CD14-positive monocyte (primary cell): ENCODE measurements at regions not wholly inside any gene's neighbourhood (a gene's known extent, or its start where the extent isn't known, plus 50 kb on each side); places are given as distances from the start of the nearest gene placed in this dataset.

Source experiments
- DNase-seq, 3 donors: peaks; one replicate each; pipeline ENCODE4 v3.0.0-alpha.2; 2011 to 2022
- H2AFZ ChIP-seq: 2 replicates; pipeline ENCODE4 v1.6.0; 2012; ENCODE audit warnings: mild to moderate bottlenecking, low read depth, low read length, inconsistent platforms; ENCODE audit not compliant: insufficient read depth, poor library complexity, severe bottlenecking
- H3K27ac ChIP-seq, 2 donors: 1 replicate in 1 of 2; 2 replicates in 1 of 2; pipeline ENCODE4 v1.5.1; 2012 to 2013; ENCODE audit warnings: low read length in 2 of 2, control low read depth in 1 of 2, inconsistent platforms in 1 of 2, low read depth in 1 of 2, mild to moderate bottlenecking in 1 of 2
- H3K27me3 ChIP-seq, 2 donors: one replicate each; pipeline versions ENCODE4 v1.6.0 to v1.6.1; 2011 to 2013; ENCODE audit warnings: low read length in 2 of 2; ENCODE audit not compliant: control insufficient read depth in 2 of 2, insufficient read depth in 2 of 2
- H3K36me3 ChIP-seq, 2 donors: replicated peaks in 1 of 2; 1 replicate in 1 of 2; 2 replicates in 1 of 2; pipeline versions ENCODE4 v1.5.1 to v1.6.1; 2012 to 2013; ENCODE audit warnings: low read length in 2 of 2, control low read depth in 1 of 2, inconsistent platforms in 1 of 2, mild to moderate bottlenecking in 1 of 2; ENCODE audit not compliant: insufficient read depth in 2 of 2, control insufficient read depth in 1 of 2
- H3K4me1 ChIP-seq, 2 donors: 1 replicate in 1 of 2; 2 replicates in 1 of 2; pipeline versions ENCODE4 v1.5.1 to v1.6.1; 2012 to 2013; ENCODE audit warnings: low read length in 2 of 2, control low read depth in 1 of 2, inconsistent platforms in 1 of 2, mild to moderate bottlenecking in 1 of 2, moderate library complexity in 1 of 2; ENCODE audit not compliant: insufficient read depth in 2 of 2, control insufficient read depth in 1 of 2
- H3K4me2 ChIP-seq: replicated peaks from 2 replicates; pipeline ENCODE3; 2012; ENCODE audit warnings: low read length, moderate library complexity, mild to moderate bottlenecking; ENCODE audit not compliant: poor library complexity, severe bottlenecking; ENCODE audit errors: extremely low read depth
- H3K4me3 ChIP-seq, 3 experiments: fragments of 200-600 bp in 1 of 3; sonication (generic) in 1 of 3; replicated peaks in 1 of 3; 1 replicate in 2 of 3; 2 replicates in 1 of 3; pipeline ENCODE4 v1.5.1; 2011 to 2013; ENCODE audit warnings: low read length in 3 of 3, mild to moderate bottlenecking in 3 of 3, control low read depth in 2 of 3, low read depth in 2 of 3, inconsistent platforms in 1 of 3, moderate library complexity in 1 of 3
- H3K79me2 ChIP-seq: 2 replicates; pipeline ENCODE4 v1.6.0; 2012; ENCODE audit warnings: mild to moderate bottlenecking, control low read depth, inconsistent platforms, low read length, moderate library complexity; ENCODE audit not compliant: insufficient read depth
- H3K9ac ChIP-seq: 2 replicates; pipeline ENCODE4 v1.6.0; 2017; ENCODE audit warnings: low read length, mild to moderate bottlenecking; ENCODE audit not compliant: insufficient read depth, poor library complexity, severe bottlenecking
- H3K9me3 ChIP-seq, 2 donors: replicated peaks in 1 of 2; 1 replicate in 1 of 2; 2 replicates in 1 of 2; pipeline versions ENCODE4 v1.5.1 to v1.6.1; 2012 to 2013; ENCODE audit warnings: low read length in 2 of 2, control low read depth in 1 of 2; ENCODE audit not compliant: control insufficient read depth in 1 of 2, insufficient read depth in 1 of 2
- H4K20me1 ChIP-seq: 2 replicates; pipeline ENCODE4 v1.6.0; 2012; ENCODE audit warnings: mild to moderate bottlenecking, low read length, control low read depth, moderate library complexity; ENCODE audit not compliant: insufficient read depth
- H3K27ac Mint-ChIP-seq, 7 donors: one replicate each; pipeline ENCODE4 v1.8.0; 2020; ENCODE audit warnings: mild to moderate bottlenecking in 7 of 7, mixed read lengths in 7 of 7, moderate library complexity in 6 of 7, inconsistent platforms in 2 of 7
- H3K27me3 Mint-ChIP-seq, 3 donors: one replicate each; pipeline ENCODE4 v1.8.0; 2021 to 2022; ENCODE audit warnings: low read depth in 3 of 3, mild to moderate bottlenecking in 3 of 3, mixed read lengths in 3 of 3, moderate library complexity in 3 of 3, inconsistent platforms in 1 of 3
- H3K36me3 Mint-ChIP-seq, 2 donors: one replicate each; pipeline ENCODE4 v1.8.0; 2020; ENCODE audit warnings: mixed read lengths in 2 of 2, inconsistent platforms in 1 of 2, mild to moderate bottlenecking in 1 of 2
- H3K4me1 Mint-ChIP-seq: one replicate; pipeline ENCODE4 v1.8.0; 2020; ENCODE audit warnings: mild to moderate bottlenecking, mixed read lengths
- H3K4me3 Mint-ChIP-seq, 2 donors: one replicate each; pipeline ENCODE4 v1.8.0; 2020; ENCODE audit warnings: mild to moderate bottlenecking in 2 of 2, mixed read lengths in 2 of 2, moderate library complexity in 1 of 2
- H3K9me3 Mint-ChIP-seq, 7 donors: one replicate each; pipeline ENCODE4 v1.8.0; 2020 to 2022; ENCODE audit warnings: mixed read lengths in 7 of 7, mild to moderate bottlenecking in 6 of 7, moderate library complexity in 6 of 7, inconsistent platforms in 2 of 7
- WGBS: methylation state at CpG from one replicate; pipeline ENCODE4 v1.1.5; 2013; ENCODE audit warnings: missing lambda C conversion rate; ENCODE audit not compliant: insufficient coverage; 5-methylcytosine and 5-hydroxymethylcytosine counted together
- intact Hi-C, 2 donors: fragments of 100-400 bp; cut with micrococcal nuclease; formaldehyde crosslinking; loops; one replicate each; pipeline versions ENCODE4 v1.15.0 to v1.15.1; 2023
- TF ChIP-seq, protein P1 (sequence below): fragments of 200-600 bp; IDR thresholded peaks from one replicate; pipeline ENCODE4 v1.8.0; 2022; ENCODE audit warnings: antibody characterized with exemption, mild to moderate bottlenecking

DNA sequence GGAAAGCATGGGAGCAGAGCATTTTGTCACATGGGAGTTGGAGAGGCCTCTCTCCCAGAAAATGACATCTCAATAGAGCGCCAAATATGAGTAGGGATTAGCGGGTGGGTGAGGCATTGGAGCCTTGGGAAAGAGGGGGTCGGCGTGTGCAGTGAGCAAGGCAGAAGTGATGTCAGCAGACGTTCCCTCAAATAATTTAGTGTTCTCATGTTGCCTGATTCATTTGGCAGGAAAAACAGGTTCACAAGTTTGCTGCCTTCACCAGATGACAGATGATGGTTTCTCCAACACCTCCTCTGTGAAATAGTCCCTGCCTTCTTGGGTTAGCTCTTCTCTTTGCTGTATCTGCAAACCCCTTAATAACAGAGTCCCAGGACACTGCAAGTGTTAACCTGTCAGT lies 118.5 kb upstream of the ARHGAP20 start:
- peaks cover 0 to 4% (median 2%) of the 10 kb centered on the region in 7 donors for H3K9me3 Mint-ChIP-seq

DNA sequence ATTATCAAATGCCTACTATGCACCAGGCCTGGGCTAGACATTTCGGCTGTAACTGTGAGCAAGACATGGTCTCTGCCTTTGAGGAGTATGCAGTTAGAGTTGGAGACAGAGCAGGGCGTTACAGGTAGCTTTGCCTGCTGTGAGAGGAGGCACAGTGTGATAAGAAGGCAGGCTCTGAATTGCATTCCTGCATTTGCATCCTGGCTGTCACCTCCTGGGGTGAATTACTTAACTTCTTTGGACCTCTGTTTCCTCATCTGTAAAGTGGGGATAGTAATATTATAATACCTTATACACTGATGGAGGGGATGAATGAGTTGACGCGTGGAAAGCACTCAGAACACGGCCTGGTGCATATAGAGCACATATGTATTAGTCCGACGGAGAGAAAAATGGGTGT lies 118.1 kb upstream of the ARHGAP20 start:
- Histone ChIP-seq H3K36me3 (no peaks in the 10 kb centered on the region), H3K27me3 (no peaks in the 10 kb centered on the region), H2AFZ (no peak overlapping the region), H3K4me3 (no peak overlapping the region), H4K20me1 (no peaks in the 10 kb centered on the region), H3K9ac (no peak overlapping the region), H3K4me2 (no peak overlapping the region), H3K27ac (no peak overlapping the region), H3K9me3 (no peaks in the 10 kb centered on the region), H3K4me1 (no peaks in the 10 kb centered on the region), H3K79me2 (no peaks in the 10 kb centered on the region)
- intact Hi-C loops = no loop called here
- 92% methylated on average over 2 of the region's 7 CpGs for WGBS
- peaks cover 0 to 4% (median 2%) of the 10 kb centered on the region in 7 donors for H3K9me3 Mint-ChIP-seq
- TF ChIP-seq, protein P1, sequence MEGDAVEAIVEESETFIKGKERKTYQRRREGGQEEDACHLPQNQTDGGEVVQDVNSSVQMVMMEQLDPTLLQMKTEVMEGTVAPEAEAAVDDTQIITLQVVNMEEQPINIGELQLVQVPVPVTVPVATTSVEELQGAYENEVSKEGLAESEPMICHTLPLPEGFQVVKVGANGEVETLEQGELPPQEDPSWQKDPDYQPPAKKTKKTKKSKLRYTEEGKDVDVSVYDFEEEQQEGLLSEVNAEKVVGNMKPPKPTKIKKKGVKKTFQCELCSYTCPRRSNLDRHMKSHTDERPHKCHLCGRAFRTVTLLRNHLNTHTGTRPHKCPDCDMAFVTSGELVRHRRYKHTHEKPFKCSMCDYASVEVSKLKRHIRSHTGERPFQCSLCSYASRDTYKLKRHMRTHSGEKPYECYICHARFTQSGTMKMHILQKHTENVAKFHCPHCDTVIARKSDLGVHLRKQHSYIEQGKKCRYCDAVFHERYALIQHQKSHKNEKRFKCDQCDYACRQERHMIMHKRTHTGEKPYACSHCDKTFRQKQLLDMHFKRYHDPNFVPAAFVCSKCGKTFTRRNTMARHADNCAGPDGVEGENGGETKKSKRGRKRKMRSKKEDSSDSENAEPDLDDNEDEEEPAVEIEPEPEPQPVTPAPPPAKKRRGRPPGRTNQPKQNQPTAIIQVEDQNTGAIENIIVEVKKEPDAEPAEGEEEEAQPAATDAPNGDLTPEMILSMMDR = no peak
- peaks cover 0 to 4% (median 0%) of the 10 kb centered on the region in 3 donors for H3K27me3 Mint-ChIP-seq
- H3K36me3 Mint-ChIP-seq = no peaks in the 10 kb centered on the region
- H3K4me3 Mint-ChIP-seq = no peak overlapping the region
- DNase-seq = no peak
- no peak overlapping the region for H3K27ac Mint-ChIP-seq
- H3K4me1 Mint-ChIP-seq = peaks cover 2% of the 10 kb centered on the region

More for the DNA sequence above, 118.5 kb upstream of the ARHGAP20 start:
- no peak overlapping the region for H3K9ac ChIP-seq
- WGBS = 97% methylated on average over 5 of the region's 5 CpGs
- H4K20me1 ChIP-seq = no peaks in the 10 kb centered on the region
- H3K27me3 ChIP-seq = no peaks in the 10 kb centered on the region
- intact Hi-C loops = no loop called here
- H3K4me2 ChIP-seq = no peak overlapping the region
- Mint-ChIP-seq H3K36me3 (no peaks in the 10 kb centered on the region), H3K4me3 (no peak overlapping the region), H3K27ac (no peak overlapping the region), H3K4me1 (peaks cover 2% of the 10 kb centered on the region), H3K27me3 (peaks cover 0 to 4% (median 2%) of the 10 kb centered on the region in 3 donors)
- no peaks in the 10 kb centered on the region for H3K4me1 ChIP-seq
- no peaks in the 10 kb centered on the region for H3K36me3 ChIP-seq
- no peak overlapping the region for H2AFZ ChIP-seq
- TF ChIP-seq, protein P1 = no peak
- H3K27ac ChIP-seq = no peak overlapping the region
- no peak overlapping the region for H3K4me3 ChIP-seq
- H3K79me2 ChIP-seq = no peaks in the 10 kb centered on the region
- H3K9me3 ChIP-seq = no peaks in the 10 kb centered on the region
- DNase-seq = no peak
